ENCODE measurements at regions not wholly inside any gene's neighbourhood (a gene's known extent, or its start where the extent isn't known, plus 50 kb on each side); places are given as distances from the start of the nearest gene placed in this dataset.

- Histone ChIP-seq H4K20me1 (ENCODE audit: control insufficient read depth, extremely low read depth, insufficient read depth, low read length) (no peaks in the 10 kb centered on the region), H3K4me2 (ENCODE audit: extremely low read depth, insufficient read depth, low read length) (no peak overlapping the region), H3K9me3 (ENCODE audit: control insufficient read depth, insufficient read depth, low read depth, low read length) (no peaks in the 10 kb centered on the region), H3K27ac (ENCODE audit: insufficient read depth, low read length) (no peak overlapping the region), H3K36me3 (ENCODE audit: control insufficient read depth, insufficient read depth, low read length) (no peaks in the 10 kb centered on the region), H3K9ac (ENCODE audit: insufficient read depth, low read length) (no peak overlapping the region), H2AFZ (ENCODE audit: low read length) (no peak overlapping the region), H3K27me3 (ENCODE audit: control insufficient read depth, insufficient read depth, low read length) (no peaks in the 10 kb centered on the region), H3K4me3 (replicated peaks in 1 of 4; ENCODE audit: control extremely low read depth in 1 of 4, insufficient read depth in 1 of 4, low read depth in 3 of 4, low read length in 4 of 4) (no peak overlapping the region), H3K4me1 (ENCODE audit: control insufficient read depth, extremely low read depth, insufficient read depth, low read length) (peaks cover 6% of the 10 kb centered on the region), H3K79me2 (ENCODE audit: control insufficient read depth, insufficient read depth, low read length) (no peaks in the 10 kb centered on the region)
- TF ChIP-seq EZH2 (IDR thresholded peaks at IDR 0.05; ENCODE audit: low read length, missing control alignments) (no peak), CTCF (conservative IDR thresholded peaks at IDR 0.05 in 1 of 2, IDR thresholded peaks at IDR 0.05 in 1 of 2; ENCODE audit: low read depth in 1 of 2, low read length in 2 of 2) (no peak)
- no peak for DNase-seq (ENCODE audit: low read depth in 2 of 2)
These were observed 255.2 kb upstream of the DDHD1 start for GRCh38 chr14:53408175-53408879.

GRCh38 chr14:53406519-53406918 lies 253.4 kb upstream of the DDHD1 start:
- Histone ChIP-seq H3K79me2 (ENCODE audit: control insufficient read depth, insufficient read depth, low read length) (no peaks in the 10 kb centered on the region), H3K9ac (ENCODE audit: insufficient read depth, low read length) (no peak overlapping the region), H4K20me1 (ENCODE audit: control insufficient read depth, extremely low read depth, insufficient read depth, low read length) (no peaks in the 10 kb centered on the region), H3K4me1 (ENCODE audit: control insufficient read depth, extremely low read depth, insufficient read depth, low read length) (peaks cover 6% of the 10 kb centered on the region), H3K4me3 (replicated peaks in 1 of 4; ENCODE audit: control extremely low read depth in 1 of 4, insufficient read depth in 1 of 4, low read depth in 3 of 4, low read length in 4 of 4) (no peak overlapping the region), H3K4me2 (ENCODE audit: extremely low read depth, insufficient read depth, low read length) (no peak overlapping the region), H3K36me3 (ENCODE audit: control insufficient read depth, insufficient read depth, low read length) (no peaks in the 10 kb centered on the region), H2AFZ (ENCODE audit: low read length) (no peak overlapping the region), H3K27me3 (ENCODE audit: control insufficient read depth, insufficient read depth, low read length) (no peaks in the 10 kb centered on the region), H3K9me3 (ENCODE audit: control insufficient read depth, insufficient read depth, low read depth, low read length) (no peaks in the 10 kb centered on the region), H3K27ac (ENCODE audit: insufficient read depth, low read length) (no peak overlapping the region)
- no peak for DNase-seq (ENCODE audit: low read depth in 2 of 2)
- TF ChIP-seq CTCF (conservative IDR thresholded peaks at IDR 0.05 in 1 of 2, IDR thresholded peaks at IDR 0.05 in 1 of 2; ENCODE audit: low read depth in 1 of 2, low read length in 2 of 2) = no peak
- TF ChIP-seq EZH2 (IDR thresholded peaks at IDR 0.05; ENCODE audit: low read length, missing control alignments) = no peak

GRCh38 chr14:53401646-53402045 lies 248.5 kb upstream of the DDHD1 start:
- TF ChIP-seq CTCF (conservative IDR thresholded peaks at IDR 0.05 in 1 of 2, IDR thresholded peaks at IDR 0.05 in 1 of 2; ENCODE audit: low read depth in 1 of 2, low read length in 2 of 2) (no peak), EZH2 (IDR thresholded peaks at IDR 0.05; ENCODE audit: low read length, missing control alignments) (no peak)
- DNase-seq (ENCODE audit: low read depth in 2 of 2) = no peak
- H3K27me3 ChIP-seq (ENCODE audit: control insufficient read depth, insufficient read depth, low read length) = no peaks in the 10 kb centered on the region

More at GRCh38 chr14:53401646-53402045, 248.5 kb upstream of the DDHD1 start:
- Histone ChIP-seq H2AFZ (ENCODE audit: low read length) (no peak overlapping the region), H3K27ac (ENCODE audit: insufficient read depth, low read length) (no peak overlapping the region), H3K79me2 (ENCODE audit: control insufficient read depth, insufficient read depth, low read length) (no peaks in the 10 kb centered on the region), H3K36me3 (ENCODE audit: control insufficient read depth, insufficient read depth, low read length) (no peaks in the 10 kb centered on the region), H3K4me1 (ENCODE audit: control insufficient read depth, extremely low read depth, insufficient read depth, low read length) (peaks cover 4% of the 10 kb centered on the region), H3K4me2 (ENCODE audit: extremely low read depth, insufficient read depth, low read length) (no peak overlapping the region), H3K9ac (ENCODE audit: insufficient read depth, low read length) (no peak overlapping the region), H3K9me3 (ENCODE audit: control insufficient read depth, insufficient read depth, low read depth, low read length) (no peaks in the 10 kb centered on the region), H3K4me3 (replicated peaks in 1 of 4; ENCODE audit: control extremely low read depth in 1 of 4, insufficient read depth in 1 of 4, low read depth in 3 of 4, low read length in 4 of 4) (no peak overlapping the region), H4K20me1 (ENCODE audit: control insufficient read depth, extremely low read depth, insufficient read depth, low read length) (no peaks in the 10 kb centered on the region)

All from fibroblast of lung (primary cell).